ENCODE measurements at regions not wholly inside any gene's neighbourhood (a gene's known extent, or its start where the extent isn't known, plus 50 kb on each side); places are given as distances from the start of the nearest gene placed in this dataset.

DNA sequence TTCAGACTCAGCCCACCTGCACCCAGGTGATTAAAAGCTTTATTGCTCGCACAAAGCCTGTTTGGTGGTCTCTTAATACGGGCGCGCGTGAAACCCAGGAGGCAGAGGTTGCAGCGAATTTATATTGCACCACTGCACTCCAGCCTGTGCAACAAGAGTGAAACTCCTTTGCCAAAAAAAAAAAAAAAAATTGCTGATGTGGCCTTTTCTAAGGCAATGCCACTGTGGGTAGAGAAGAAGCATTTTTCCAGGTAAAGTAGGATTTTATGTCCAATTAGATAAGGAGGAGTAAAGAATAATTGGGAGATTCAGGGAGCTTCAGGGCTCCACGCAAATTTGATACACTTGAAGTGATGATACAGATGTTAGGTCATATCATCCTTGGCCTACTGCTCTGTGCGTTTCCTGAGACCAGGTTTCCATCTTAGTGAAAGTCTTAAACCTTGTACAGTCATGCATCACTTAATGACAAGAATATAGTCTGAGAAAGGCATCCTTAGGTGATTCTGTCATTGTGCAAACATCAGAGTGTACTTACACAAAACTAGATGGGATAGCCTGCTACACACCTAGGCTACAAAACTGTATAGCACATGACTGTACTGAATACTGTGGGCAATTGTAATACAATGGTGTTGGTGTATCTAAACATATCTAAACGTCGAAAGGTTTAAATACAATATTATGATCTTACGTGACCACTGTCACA lies 150.9 kb downstream of the SPRY2 start:
- TF ChIP-seq POLR2A (IDR thresholded peaks at IDR 0.05) = no peak
- TF ChIP-seq POLR2AphosphoS5 (IDR thresholded peaks at IDR 0.05) = no peak

All from spleen (tissue), 3 donors.